ENCODE measurements at regions not wholly inside any gene's neighbourhood (a gene's known extent, or its start where the extent isn't known, plus 50 kb on each side); places are given as distances from the start of the nearest gene placed in this dataset.

GRCh38 chr3:127488740-127489139, 101.8 kb downstream of the TPRA1 start:
- TF ChIP-seq POLR2A (IDR thresholded peaks at IDR 0.05) (no peak), CTCF (IDR thresholded peaks at IDR 0.05) (no peak), POLR2AphosphoS5 (IDR thresholded peaks at IDR 0.05) (no peak), EP300 (IDR thresholded peaks at IDR 0.05) (no peak)
- peak; percentile 61 for DNase-seq
- Histone ChIP-seq H3K36me3 (no peaks in the 10 kb centered on the region), H3K27ac (no peak overlapping the region), H3K27me3 (peaks cover 0 to 10% (median 0%) of the 10 kb centered on the region in 3 donors), H3K9me3 (no peaks in the 10 kb centered on the region), H3K4me3 (no peak overlapping the region), H3K4me1 (no peaks in the 10 kb centered on the region)
- intact Hi-C loops (cut with DNase I): no loop called here
- WGBS, 2 donors: 89 to 91% methylated on average over 3 of the region's 3 CpGs

DNA sequence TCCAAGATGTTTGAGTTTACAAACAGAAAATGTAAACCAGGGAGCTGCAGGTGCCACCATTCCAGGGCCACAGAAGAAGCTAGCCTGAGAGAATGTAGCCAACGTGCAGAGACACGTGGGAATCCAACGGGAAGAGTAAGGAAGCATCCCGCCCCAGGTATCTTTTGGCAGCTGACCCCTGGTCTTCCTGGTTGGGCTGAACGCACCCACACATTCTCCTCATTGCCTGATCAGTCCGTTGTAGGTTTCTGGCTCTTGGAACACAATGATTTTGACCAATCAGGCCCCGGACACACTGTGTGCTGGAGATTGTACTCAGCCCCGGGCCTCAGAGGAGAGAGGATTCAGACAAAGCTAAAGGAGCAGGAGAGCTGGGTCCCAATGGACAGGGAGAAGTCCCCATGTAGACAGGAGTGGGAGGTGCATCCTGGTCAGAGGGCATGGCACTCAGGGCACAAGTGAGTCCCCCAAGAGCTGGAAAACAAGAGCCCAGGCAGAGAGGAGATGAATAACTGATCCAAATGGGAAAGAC, 102.3 kb downstream of the TPRA1 start:
- Histone ChIP-seq H3K27ac (no peak overlapping the region), H3K27me3 (peaks cover 0 to 10% (median 0%) of the 10 kb centered on the region in 3 donors), H3K36me3 (no peaks in the 10 kb centered on the region), H3K9me3 (no peaks in the 10 kb centered on the region), H3K4me3 (no peak overlapping the region), H3K4me1 (no peaks in the 10 kb centered on the region)
- DNase-seq: no peak
- 66 to 79% methylated on average over 8 of the region's 8 CpGs for WGBS, 2 donors
- intact Hi-C loops (cut with DNase I): no loop called here
- no peak for TF ChIP-seq EP300 (IDR thresholded peaks at IDR 0.05)
- TF ChIP-seq CTCF (IDR thresholded peaks at IDR 0.05): no peak
- TF ChIP-seq POLR2AphosphoS5 (IDR thresholded peaks at IDR 0.05): no peak
- no peak for TF ChIP-seq POLR2A (IDR thresholded peaks at IDR 0.05)

DNA sequence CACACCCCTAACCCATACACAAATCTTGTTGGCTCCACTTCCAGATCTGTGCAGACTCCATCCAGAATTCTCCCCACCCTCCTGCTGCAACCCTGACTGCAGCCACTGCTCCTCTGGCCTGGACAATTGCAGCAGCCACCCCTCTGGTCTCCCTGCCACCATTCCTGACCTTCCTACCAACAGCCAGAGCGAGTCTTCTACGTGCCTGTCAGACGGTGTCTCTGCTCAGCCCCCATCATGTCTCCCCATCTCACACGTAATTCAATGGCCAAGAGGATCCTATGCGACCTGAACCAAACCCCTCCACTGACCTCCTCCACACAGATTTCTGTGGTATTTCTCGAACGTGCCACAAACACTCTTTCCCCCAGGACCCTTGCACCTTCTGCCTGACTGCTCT, 103.3 kb downstream of the TPRA1 start:
- Histone ChIP-seq H3K4me1 (no peaks in the 10 kb centered on the region), H3K4me3 (no peak overlapping the region), H3K36me3 (no peaks in the 10 kb centered on the region), H3K27me3 (peaks cover 0 to 10% (median 0%) of the 10 kb centered on the region in 3 donors), H3K9me3 (no peaks in the 10 kb centered on the region), H3K27ac (no peak overlapping the region)
- peak; percentile 15 for DNase-seq
- no peak for TF ChIP-seq EP300 (IDR thresholded peaks at IDR 0.05)
- TF ChIP-seq POLR2A (IDR thresholded peaks at IDR 0.05): no peak
- TF ChIP-seq POLR2AphosphoS5 (IDR thresholded peaks at IDR 0.05): no peak
- TF ChIP-seq CTCF (IDR thresholded peaks at IDR 0.05): no peak
- WGBS, 2 donors: 84 to 85% methylated on average over 7 of the region's 7 CpGs
- intact Hi-C loops (cut with DNase I): no loop called here

DNA sequence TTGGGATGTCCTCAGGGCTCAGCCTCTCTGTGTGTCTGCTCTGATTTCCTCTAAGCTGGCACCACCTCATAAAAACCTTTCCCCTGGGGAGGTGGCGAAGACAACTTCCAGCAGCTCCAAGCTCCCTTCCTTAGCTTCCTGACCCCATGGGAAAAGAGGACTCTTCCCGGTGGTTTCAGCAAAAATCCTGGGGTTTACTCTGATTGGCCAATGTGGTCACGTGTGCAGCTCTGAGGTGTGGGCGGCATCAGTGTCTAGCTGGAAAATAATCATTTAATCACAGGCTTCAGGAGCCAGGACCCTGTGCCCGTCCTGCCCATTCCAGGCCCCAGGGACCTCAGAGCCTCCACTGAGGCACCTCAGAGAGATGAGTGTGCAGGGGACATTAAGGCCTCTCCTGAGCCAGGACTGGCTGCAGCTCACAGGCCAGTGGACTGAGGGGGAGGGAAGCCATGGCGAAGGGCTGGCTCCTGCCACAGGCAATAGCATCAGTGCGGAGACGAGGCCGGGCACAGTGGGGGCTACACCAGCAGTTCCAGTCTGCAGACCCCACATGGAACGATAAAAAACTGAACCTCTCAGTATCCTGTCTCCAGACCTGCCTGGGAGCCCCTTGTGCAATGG, 104.1 kb downstream of the TPRA1 start:
- intact Hi-C loops (cut with DNase I): no loop called here
- Histone ChIP-seq H3K27me3 (peaks cover 0 to 10% (median 0%) of the 10 kb centered on the region in 3 donors), H3K4me3 (no peak overlapping the region), H3K9me3 (no peaks in the 10 kb centered on the region), H3K4me1 (no peaks in the 10 kb centered on the region), H3K36me3 (no peaks in the 10 kb centered on the region), H3K27ac (no peak overlapping the region)
- WGBS, 2 donors: 88 to 92% methylated on average over 10 of the region's 10 CpGs
- peak; percentile 51 for DNase-seq
- TF ChIP-seq POLR2A (IDR thresholded peaks at IDR 0.05): no peak
- no peak for TF ChIP-seq EP300 (IDR thresholded peaks at IDR 0.05)
- TF ChIP-seq CTCF (IDR thresholded peaks at IDR 0.05): no peak
- TF ChIP-seq POLR2AphosphoS5 (IDR thresholded peaks at IDR 0.05): no peak

Data from sigmoid colon (tissue), 6 donors.